DOHH2 (cell line): ENCODE measurements at regions not wholly inside any gene's neighbourhood (a gene's known extent, or its start where the extent isn't known, plus 50 kb on each side); places are given as distances from the start of the nearest gene placed in this dataset.

ENCODE experiments used
- H3F3A ChIP-seq: fragments of 200-600 bp; sonication (generic), shearing (Covaris generic); 2 replicates; pipeline ENCODE4 v1.6.0; 2016; ENCODE audit warnings: antibody characterized with exemption, mild to moderate bottlenecking; ENCODE audit not compliant: control insufficient read depth, insufficient read depth
- H3K27ac ChIP-seq: fragments of 200-600 bp; sonication (generic); 2 replicates; pipeline ENCODE4 v1.5.1; 2014; ENCODE audit warnings: low read depth, mild to moderate bottlenecking, low read length, moderate library complexity
- H3K27me3 ChIP-seq: fragments of 200-600 bp; sonication (generic); 2 replicates; pipeline ENCODE4 v1.6.1; 2014; ENCODE audit warnings: mild to moderate bottlenecking, low read length, mixed read lengths; ENCODE audit not compliant: control insufficient read depth
- H3K36me3 ChIP-seq: fragments of 200-600 bp; sonication (generic); 2 replicates; pipeline ENCODE4 v1.6.1; 2014; ENCODE audit warnings: mild to moderate bottlenecking, low read length, moderate library complexity, mixed read lengths; ENCODE audit not compliant: control insufficient read depth
- H3K4me1 ChIP-seq: fragments of 200-600 bp; sonication (generic); 2 replicates; pipeline ENCODE4 v1.6.1; 2014; ENCODE audit warnings: mild to moderate bottlenecking, low read length, mixed read lengths; ENCODE audit not compliant: control insufficient read depth
- H3K4me2 ChIP-seq: fragments of 200-600 bp; sonication (generic); 2 replicates; pipeline ENCODE4 v1.6.0; 2014; ENCODE audit warnings: mild to moderate bottlenecking, low read length, moderate library complexity
- H3K4me3 ChIP-seq: fragments of 200-600 bp; sonication (generic); 2 replicates; pipeline ENCODE4 v1.5.1; 2014; ENCODE audit warnings: mild to moderate bottlenecking, low read length, mixed read lengths
- H3K79me2 ChIP-seq: fragments of 200-600 bp; sonication (generic); 2 replicates; pipeline ENCODE4 v1.6.1; 2014; ENCODE audit warnings: mild to moderate bottlenecking, low read length, mixed read lengths; ENCODE audit not compliant: control insufficient read depth
- H3K9me2 ChIP-seq: fragments of 200-600 bp; sonication (generic); replicated peaks from 2 replicates; pipeline ENCODE4 v1.6.1; 2014; ENCODE audit warnings: mild to moderate bottlenecking, low read length, mixed read lengths; ENCODE audit not compliant: control insufficient read depth
- H3K9me3 ChIP-seq: fragments of 200-600 bp; sonication (generic); 2 replicates; pipeline ENCODE4 v1.6.1; 2014; ENCODE audit warnings: antibody characterized with exemption, low read length, mixed read lengths; ENCODE audit not compliant: control insufficient read depth, insufficient read depth
- H4K20me1 ChIP-seq: fragments of 200-600 bp; sonication (generic); 2 replicates; pipeline ENCODE4 v1.6.0; 2014; ENCODE audit warnings: low read depth, mild to moderate bottlenecking, antibody characterized with exemption, low read length, moderate library complexity; ENCODE audit not compliant: control insufficient read depth, insufficient read depth
- CTCF ChIP-seq: fragments of 200-600 bp; sonication (generic); IDR thresholded peaks from one replicate; pipeline ENCODE4 v1.5.1; 2014; ENCODE audit warnings: antibody characterized with exemption, mild to moderate bottlenecking, low read depth, low read length; ENCODE audit not compliant: poor library complexity, severe bottlenecking
- EZH2phosphoT487 ChIP-seq: fragments of 200-600 bp; sonication (generic); IDR thresholded peaks from 2 replicates; pipeline ENCODE4 v1.6.1; 2017; ENCODE audit warnings: borderline replicate concordance, mild to moderate bottlenecking, antibody characterized with exemption, low read length, moderate library complexity, mixed read lengths

GRCh38 chr13:44058624-44059215 lies 179.0 kb downstream of the LACC1 start:
- H3K36me3 ChIP-seq: no peaks in the 10 kb centered on the region
- H3F3A ChIP-seq: no peaks in the 10 kb centered on the region
- H3K27me3 ChIP-seq: no peaks in the 10 kb centered on the region
- no peak overlapping the region for H3K27ac ChIP-seq
- no peak for TF ChIP-seq CTCF
- TF ChIP-seq EZH2phosphoT487: no peak
- H3K79me2 ChIP-seq: no peaks in the 10 kb centered on the region
- no peak overlapping the region for H3K4me3 ChIP-seq
- no peaks in the 10 kb centered on the region for H3K9me2 ChIP-seq
- no peaks in the 10 kb centered on the region for H3K9me3 ChIP-seq
- no peaks in the 10 kb centered on the region for H4K20me1 ChIP-seq
- H3K4me1 ChIP-seq: no peaks in the 10 kb centered on the region
- no peak overlapping the region for H3K4me2 ChIP-seq

DNA sequence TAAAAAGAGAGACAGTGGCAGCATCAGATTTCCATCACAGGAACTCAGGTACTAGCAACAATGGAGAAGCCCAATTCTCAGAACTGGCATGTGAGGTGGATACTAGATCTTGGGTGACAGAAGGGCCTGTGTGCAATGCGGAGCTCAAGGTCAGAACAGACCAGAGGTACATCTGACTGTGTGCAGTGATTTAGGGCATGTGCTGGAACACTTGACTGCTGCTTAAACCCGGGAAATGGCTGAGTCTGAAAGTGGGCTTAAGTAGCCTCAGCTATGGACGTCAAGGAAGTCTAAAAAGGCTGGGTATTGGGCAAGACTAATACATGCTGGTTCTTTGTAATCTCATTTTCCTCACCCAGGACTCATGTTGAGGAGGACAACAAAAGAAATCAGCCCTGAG lies 182.2 kb downstream of the LACC1 start:
- Histone ChIP-seq H3K9me3 (no peaks in the 10 kb centered on the region), H3K9me2 (no peaks in the 10 kb centered on the region), H3F3A (no peaks in the 10 kb centered on the region), H3K36me3 (no peaks in the 10 kb centered on the region), H4K20me1 (no peaks in the 10 kb centered on the region), H3K27ac (no peak overlapping the region), H3K4me1 (no peaks in the 10 kb centered on the region), H3K4me2 (no peak overlapping the region), H3K27me3 (no peaks in the 10 kb centered on the region), H3K79me2 (no peaks in the 10 kb centered on the region), H3K4me3 (no peak overlapping the region)
- TF ChIP-seq CTCF (no peak), EZH2phosphoT487 (no peak)

DNA sequence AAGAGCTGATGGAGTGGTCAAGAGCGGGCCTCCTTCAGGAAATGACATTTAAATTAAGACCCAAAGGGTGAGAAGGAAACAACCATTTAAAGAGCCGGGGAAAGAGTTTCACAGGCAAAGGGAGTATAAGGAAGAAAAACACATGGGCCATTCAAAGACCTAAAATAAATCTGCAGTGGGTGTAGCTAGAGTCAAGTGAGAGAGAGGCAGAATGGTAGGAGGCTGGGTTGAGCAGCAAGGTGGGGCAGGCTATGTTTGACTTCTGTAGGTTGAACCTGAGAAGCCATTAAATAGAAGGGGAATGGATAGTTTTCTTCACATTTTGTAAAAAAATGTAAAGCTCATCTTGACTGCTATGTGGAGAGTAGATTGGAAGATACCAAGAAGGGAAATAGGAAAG lies 183.8 kb downstream of the LACC1 start:
- Histone ChIP-seq H3F3A (no peaks in the 10 kb centered on the region), H3K79me2 (no peaks in the 10 kb centered on the region), H3K4me2 (no peak overlapping the region), H3K27me3 (no peaks in the 10 kb centered on the region), H3K4me1 (peaks cover 10% of the 10 kb centered on the region), H3K36me3 (no peaks in the 10 kb centered on the region), H3K27ac (no peak overlapping the region), H3K4me3 (no peak overlapping the region), H3K9me2 (no peaks in the 10 kb centered on the region), H4K20me1 (no peaks in the 10 kb centered on the region), H3K9me3 (no peaks in the 10 kb centered on the region)
- no peak for TF ChIP-seq CTCF
- TF ChIP-seq EZH2phosphoT487: no peak

DNA sequence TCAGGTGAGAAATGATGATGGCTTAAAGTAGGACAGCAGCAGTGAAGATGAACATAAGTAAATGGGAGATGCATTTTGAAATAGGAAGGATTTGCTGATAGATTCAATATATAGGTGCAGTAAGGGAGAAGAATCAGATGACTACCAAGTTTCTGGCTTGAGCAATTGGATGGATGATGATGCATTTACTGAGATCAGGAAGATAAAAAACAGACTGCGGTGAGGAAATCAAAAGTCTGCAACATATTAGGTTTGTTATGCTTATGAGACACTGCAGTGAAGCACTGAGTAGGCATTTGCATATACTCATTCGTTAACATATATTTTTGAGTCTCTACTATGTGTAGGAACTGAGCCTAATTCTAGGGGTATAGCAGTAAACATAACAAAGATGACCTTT lies 184.2 kb downstream of the LACC1 start:
- no peak overlapping the region for H3K27ac ChIP-seq
- no peaks in the 10 kb centered on the region for H3K79me2 ChIP-seq
- H3F3A ChIP-seq: no peaks in the 10 kb centered on the region
- H3K4me1 ChIP-seq: peaks cover 10% of the 10 kb centered on the region
- H4K20me1 ChIP-seq: no peaks in the 10 kb centered on the region
- no peaks in the 10 kb centered on the region for H3K9me2 ChIP-seq
- H3K4me3 ChIP-seq: no peak overlapping the region
- H3K4me2 ChIP-seq: no peak overlapping the region
- no peaks in the 10 kb centered on the region for H3K36me3 ChIP-seq
- H3K9me3 ChIP-seq: no peaks in the 10 kb centered on the region
- no peaks in the 10 kb centered on the region for H3K27me3 ChIP-seq
- TF ChIP-seq CTCF: no peak
- no peak for TF ChIP-seq EZH2phosphoT487
